ENCODE measurements at regions not wholly inside any gene's neighbourhood (a gene's known extent, or its start where the extent isn't known, plus 50 kb on each side); places are given as distances from the start of the nearest gene placed in this dataset.

- Mint-ChIP-seq H3K9me3 (ENCODE audit: unreplicated experiment) (no peaks in the 10 kb centered on the region), H3K27ac (ENCODE audit: unreplicated experiment) (no peak overlapping the region), H3K4me3 (ENCODE audit: unreplicated experiment) (no peak overlapping the region), H3K4me1 (ENCODE audit: low read depth, unreplicated experiment) (no peaks in the 10 kb centered on the region), H3K36me3 (ENCODE audit: insufficient read depth, unreplicated experiment) (no peaks in the 10 kb centered on the region), H3K27me3 (ENCODE audit: insufficient read depth, unreplicated experiment) (no peaks in the 10 kb centered on the region)
- no peak for DNase-seq
- POLR2A ChIA-PET, result no interaction called here
- Histone ChIP-seq H3K4me3 (ENCODE audit: low read depth, low read length) (no peak overlapping the region), H3K27me3 (replicated peaks; ENCODE audit: control insufficient read depth, insufficient read depth, low read length) (no peaks in the 10 kb centered on the region), H3K36me3 (ENCODE audit: control insufficient read depth, insufficient read depth, low read length) (no peaks in the 10 kb centered on the region), H3K9me3 (no peaks in the 10 kb centered on the region), H3K4me1 (no peaks in the 10 kb centered on the region)
- CTCF ChIA-PET, result no interaction called here
- TF ChIP-seq CTCF (IDR thresholded peaks at IDR 0.05; ENCODE audit: insufficient read depth in 1 of 2, low read depth in 1 of 2, low read length in 1 of 2, severe bottlenecking in 1 of 2, unreplicated experiment in 1 of 2), result no peak
- intact Hi-C loops (cut with micrococcal nuclease; ENCODE audit: unreplicated experiment), result no loop called here
- no TSS peak for BruUV-seq (replicated peaks)
Observed at GRCh38 chr3:107992976-107993684, 97.7 kb downstream of the CD47 start.

- intact Hi-C loops (cut with micrococcal nuclease; ENCODE audit: unreplicated experiment), result no loop called here
- no peak for TF ChIP-seq CTCF (IDR thresholded peaks at IDR 0.05; ENCODE audit: insufficient read depth in 1 of 2, low read depth in 1 of 2, low read length in 1 of 2, severe bottlenecking in 1 of 2, unreplicated experiment in 1 of 2)
- H3K9me3 ChIP-seq, result no peaks in the 10 kb centered on the region
- no peak for DNase-seq
- H3K4me1 Mint-ChIP-seq (ENCODE audit: low read depth, unreplicated experiment), result no peaks in the 10 kb centered on the region
- H3K4me3 Mint-ChIP-seq (ENCODE audit: unreplicated experiment), result no peak overlapping the region
- H3K9me3 Mint-ChIP-seq (ENCODE audit: unreplicated experiment), result no peaks in the 10 kb centered on the region
- no peak overlapping the region for H3K4me3 ChIP-seq (ENCODE audit: low read depth, low read length)
- POLR2A ChIA-PET, result no interaction called here
- CTCF ChIA-PET, result no interaction called here
- no peaks in the 10 kb centered on the region for H3K36me3 ChIP-seq (ENCODE audit: control insufficient read depth, insufficient read depth, low read length)
- no peak overlapping the region for H3K27ac Mint-ChIP-seq (ENCODE audit: unreplicated experiment)
- H3K27me3 ChIP-seq (replicated peaks; ENCODE audit: control insufficient read depth, insufficient read depth, low read length), result no peaks in the 10 kb centered on the region
- no peaks in the 10 kb centered on the region for H3K4me1 ChIP-seq
- BruUV-seq (replicated peaks), result no TSS peak
- no peaks in the 10 kb centered on the region for H3K27me3 Mint-ChIP-seq (ENCODE audit: insufficient read depth, unreplicated experiment)
- no peaks in the 10 kb centered on the region for H3K36me3 Mint-ChIP-seq (ENCODE audit: insufficient read depth, unreplicated experiment)
Observed at GRCh38 chr3:107990926-107991325, 99.9 kb downstream of the CD47 start.

GRCh38 chr3:107990433-107990832, 100.4 kb downstream of the CD47 start:
- Mint-ChIP-seq H3K4me1 (ENCODE audit: low read depth, unreplicated experiment) (no peaks in the 10 kb centered on the region), H3K9me3 (ENCODE audit: unreplicated experiment) (no peaks in the 10 kb centered on the region), H3K36me3 (ENCODE audit: insufficient read depth, unreplicated experiment) (no peaks in the 10 kb centered on the region), H3K27me3 (ENCODE audit: insufficient read depth, unreplicated experiment) (no peaks in the 10 kb centered on the region), H3K4me3 (ENCODE audit: unreplicated experiment) (no peak overlapping the region), H3K27ac (ENCODE audit: unreplicated experiment) (no peak overlapping the region)
- no peaks in the 10 kb centered on the region for H3K4me1 ChIP-seq
- no peaks in the 10 kb centered on the region for H3K36me3 ChIP-seq (ENCODE audit: control insufficient read depth, insufficient read depth, low read length)
- no TSS peak for BruUV-seq (replicated peaks)
- intact Hi-C loops (cut with micrococcal nuclease; ENCODE audit: unreplicated experiment), result no loop called here
- ChIA-PET CTCF (no interaction called here), POLR2A (no interaction called here)
- no peak overlapping the region for H3K4me3 ChIP-seq (ENCODE audit: low read depth, low read length)
- no peak for DNase-seq
- no peak for TF ChIP-seq CTCF (IDR thresholded peaks at IDR 0.05; ENCODE audit: insufficient read depth in 1 of 2, low read depth in 1 of 2, low read length in 1 of 2, severe bottlenecking in 1 of 2, unreplicated experiment in 1 of 2)
- H3K27me3 ChIP-seq (replicated peaks; ENCODE audit: control insufficient read depth, insufficient read depth, low read length), result no peaks in the 10 kb centered on the region
- H3K9me3 ChIP-seq, result no peaks in the 10 kb centered on the region
